ENCODE measurements at regions not wholly inside any gene's neighbourhood (a gene's known extent, or its start where the extent isn't known, plus 50 kb on each side); places are given as distances from the start of the nearest gene placed in this dataset.

GRCh38 chr12:45543887-45544286 is 185.6 kb upstream of the ARID2 start:
- Histone ChIP-seq H3K4me2 (ENCODE audit: insufficient read depth, low read length) (no peak overlapping the region), H3K4me3 (ENCODE audit: insufficient read depth, low read length) (no peak overlapping the region), H3K27me3 (ENCODE audit: insufficient read depth, low read length) (no peaks in the 10 kb centered on the region), H3K9me3 (ENCODE audit: low read depth, low read length) (no peaks in the 10 kb centered on the region), H3K27ac (ENCODE audit: low read depth, low read length) (no peak overlapping the region), H3K4me1 (ENCODE audit: insufficient read depth, low read length) (no peaks in the 10 kb centered on the region), H4K20me1 (ENCODE audit: insufficient read depth, low read length) (no peaks in the 10 kb centered on the region), H3K36me3 (ENCODE audit: insufficient read depth, low read length) (no peaks in the 10 kb centered on the region), H3K79me2 (ENCODE audit: insufficient read depth, low read length) (no peaks in the 10 kb centered on the region), H2AFZ (ENCODE audit: low read length) (peak overlapping the region; percentile 32)
- DNase-seq (ENCODE audit: insufficient read length, low spot score, missing footprints), result peak; percentile 6
- TF ChIP-seq, protein P1, sequence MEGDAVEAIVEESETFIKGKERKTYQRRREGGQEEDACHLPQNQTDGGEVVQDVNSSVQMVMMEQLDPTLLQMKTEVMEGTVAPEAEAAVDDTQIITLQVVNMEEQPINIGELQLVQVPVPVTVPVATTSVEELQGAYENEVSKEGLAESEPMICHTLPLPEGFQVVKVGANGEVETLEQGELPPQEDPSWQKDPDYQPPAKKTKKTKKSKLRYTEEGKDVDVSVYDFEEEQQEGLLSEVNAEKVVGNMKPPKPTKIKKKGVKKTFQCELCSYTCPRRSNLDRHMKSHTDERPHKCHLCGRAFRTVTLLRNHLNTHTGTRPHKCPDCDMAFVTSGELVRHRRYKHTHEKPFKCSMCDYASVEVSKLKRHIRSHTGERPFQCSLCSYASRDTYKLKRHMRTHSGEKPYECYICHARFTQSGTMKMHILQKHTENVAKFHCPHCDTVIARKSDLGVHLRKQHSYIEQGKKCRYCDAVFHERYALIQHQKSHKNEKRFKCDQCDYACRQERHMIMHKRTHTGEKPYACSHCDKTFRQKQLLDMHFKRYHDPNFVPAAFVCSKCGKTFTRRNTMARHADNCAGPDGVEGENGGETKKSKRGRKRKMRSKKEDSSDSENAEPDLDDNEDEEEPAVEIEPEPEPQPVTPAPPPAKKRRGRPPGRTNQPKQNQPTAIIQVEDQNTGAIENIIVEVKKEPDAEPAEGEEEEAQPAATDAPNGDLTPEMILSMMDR (IDR thresholded peaks at IDR 0.05; ENCODE audit: extremely low read depth, low read depth, low read length), result peak; percentile 89

- Histone ChIP-seq H3K4me3 (ENCODE audit: insufficient read depth, low read length) (no peak overlapping the region), H3K4me2 (ENCODE audit: insufficient read depth, low read length) (no peak overlapping the region), H3K27ac (ENCODE audit: low read depth, low read length) (no peak overlapping the region), H3K79me2 (ENCODE audit: insufficient read depth, low read length) (no peaks in the 10 kb centered on the region), H3K36me3 (ENCODE audit: insufficient read depth, low read length) (no peaks in the 10 kb centered on the region), H4K20me1 (ENCODE audit: insufficient read depth, low read length) (no peaks in the 10 kb centered on the region), H3K9me3 (ENCODE audit: low read depth, low read length) (no peaks in the 10 kb centered on the region), H3K4me1 (ENCODE audit: insufficient read depth, low read length) (no peaks in the 10 kb centered on the region), H3K27me3 (ENCODE audit: insufficient read depth, low read length) (no peaks in the 10 kb centered on the region), H2AFZ (ENCODE audit: low read length) (no peak overlapping the region)
- DNase-seq (ENCODE audit: insufficient read length, low spot score, missing footprints), result no peak
- TF ChIP-seq, protein P1 (IDR thresholded peaks at IDR 0.05; ENCODE audit: extremely low read depth, low read depth, low read length), result no peak
Measured at GRCh38 chr12:45546545-45546944, 183.0 kb upstream of the ARID2 start.

GRCh38 chr12:45547132-45547531 is 182.4 kb upstream of the ARID2 start:
- Histone ChIP-seq H3K4me1 (ENCODE audit: insufficient read depth, low read length) (no peaks in the 10 kb centered on the region), H2AFZ (ENCODE audit: low read length) (no peak overlapping the region), H3K36me3 (ENCODE audit: insufficient read depth, low read length) (no peaks in the 10 kb centered on the region), H3K27me3 (ENCODE audit: insufficient read depth, low read length) (no peaks in the 10 kb centered on the region), H4K20me1 (ENCODE audit: insufficient read depth, low read length) (no peaks in the 10 kb centered on the region), H3K4me2 (ENCODE audit: insufficient read depth, low read length) (no peak overlapping the region), H3K79me2 (ENCODE audit: insufficient read depth, low read length) (no peaks in the 10 kb centered on the region), H3K27ac (ENCODE audit: low read depth, low read length) (no peak overlapping the region), H3K4me3 (ENCODE audit: insufficient read depth, low read length) (no peak overlapping the region), H3K9me3 (ENCODE audit: low read depth, low read length) (no peaks in the 10 kb centered on the region)
- DNase-seq (ENCODE audit: insufficient read length, low spot score, missing footprints), result no peak
- TF ChIP-seq, protein P1 (IDR thresholded peaks at IDR 0.05; ENCODE audit: extremely low read depth, low read depth, low read length), result no peak

GRCh38 chr12:45547822-45548221 is 181.7 kb upstream of the ARID2 start:
- Histone ChIP-seq H4K20me1 (ENCODE audit: insufficient read depth, low read length) (no peaks in the 10 kb centered on the region), H3K4me1 (ENCODE audit: insufficient read depth, low read length) (no peaks in the 10 kb centered on the region), H3K79me2 (ENCODE audit: insufficient read depth, low read length) (no peaks in the 10 kb centered on the region), H2AFZ (ENCODE audit: low read length) (no peak overlapping the region), H3K4me2 (ENCODE audit: insufficient read depth, low read length) (no peak overlapping the region), H3K9me3 (ENCODE audit: low read depth, low read length) (no peaks in the 10 kb centered on the region), H3K27me3 (ENCODE audit: insufficient read depth, low read length) (no peaks in the 10 kb centered on the region), H3K36me3 (ENCODE audit: insufficient read depth, low read length) (no peaks in the 10 kb centered on the region), H3K4me3 (ENCODE audit: insufficient read depth, low read length) (no peak overlapping the region), H3K27ac (ENCODE audit: low read depth, low read length) (no peak overlapping the region)
- TF ChIP-seq, protein P1 (IDR thresholded peaks at IDR 0.05; ENCODE audit: extremely low read depth, low read depth, low read length), result no peak
- DNase-seq (ENCODE audit: insufficient read length, low spot score, missing footprints), result no peak
